PFSK-1 (cell line): ENCODE measurements at regions not wholly inside any gene's neighbourhood (a gene's known extent, or its start where the extent isn't known, plus 50 kb on each side); places are given as distances from the start of the nearest gene placed in this dataset.

ENCODE experiments used
- POLR2AphosphoS5 ChIP-seq: IDR thresholded peaks from 2 replicates; pipeline ENCODE4 v1.6.1; 2012; ENCODE audit warnings: low read depth, mild to moderate bottlenecking, control low read depth, low read length, moderate library complexity
- REST ChIP-seq, 2 experiments: IDR thresholded peaks; 2 replicates each; pipeline versions ENCODE4 v1.6.1 to v1.8.0; 2011 to 2012; ENCODE audit warnings: low read depth in 2 of 2, low read length in 2 of 2, control low read depth in 1 of 2, inconsistent platforms in 1 of 2, mild to moderate bottlenecking in 1 of 2, moderate library complexity in 1 of 2; ENCODE audit not compliant: insufficient read depth in 1 of 2
- TAF1 ChIP-seq: IDR thresholded peaks from 2 replicates; pipeline ENCODE4 v1.6.1; 2012; ENCODE audit warnings: low read length, control low read depth, borderline replicate concordance; ENCODE audit not compliant: insufficient read depth

- TF ChIP-seq POLR2AphosphoS5 = no peak
- no peak for TF ChIP-seq TAF1
- no peak for TF ChIP-seq REST (IDR thresholded peaks at IDR 0.05; ENCODE audit: insufficient read depth in 1 of 2, low read depth in 2 of 2, low read length in 2 of 2)
Measured at GRCh38 chr3:193795062-193795690, 202.2 kb downstream of the OPA1 start.
